ENCODE measurements at regions not wholly inside any gene's neighbourhood (a gene's known extent, or its start where the extent isn't known, plus 50 kb on each side); places are given as distances from the start of the nearest gene placed in this dataset.

DNA sequence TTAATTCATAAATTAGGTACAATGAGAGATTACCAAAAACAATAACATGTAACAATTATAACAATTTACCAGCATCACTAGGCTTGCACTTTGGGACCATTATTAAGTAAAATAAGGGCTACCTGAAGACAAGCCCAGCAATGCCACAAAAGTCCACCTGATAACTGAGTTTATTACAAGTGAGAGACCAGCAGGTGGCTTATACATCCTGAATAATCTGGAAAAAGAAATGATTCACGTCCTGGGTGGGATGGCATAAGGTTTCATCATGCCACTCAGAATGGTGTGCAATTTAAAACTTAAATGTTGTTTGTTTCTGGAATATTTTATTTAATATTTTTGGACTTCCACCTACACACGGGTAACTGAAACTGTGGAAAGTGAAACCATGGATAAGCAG is 1287.1 kb upstream of the GBE1 start:
- no peak for DNase-seq
- no peaks in the 10 kb centered on the region for H3K4me1 ChIP-seq
- H3K27ac ChIP-seq: no peak overlapping the region
- H3K27me3 ChIP-seq: no peaks in the 10 kb centered on the region
- no peaks in the 10 kb centered on the region for H3K36me3 ChIP-seq
- WGBS, 2 donors: 48 to 57% methylated on average over 2 of the region's 2 CpGs
- H3K4me3 ChIP-seq: no peak overlapping the region
- TF ChIP-seq POLR2AphosphoS5 (IDR thresholded peaks at IDR 0.05) (no peak), EP300 (IDR thresholded peaks at IDR 0.05) (no peak), POLR2A (IDR thresholded peaks at IDR 0.05) (no peak)
- TF ChIP-seq, protein P1, sequence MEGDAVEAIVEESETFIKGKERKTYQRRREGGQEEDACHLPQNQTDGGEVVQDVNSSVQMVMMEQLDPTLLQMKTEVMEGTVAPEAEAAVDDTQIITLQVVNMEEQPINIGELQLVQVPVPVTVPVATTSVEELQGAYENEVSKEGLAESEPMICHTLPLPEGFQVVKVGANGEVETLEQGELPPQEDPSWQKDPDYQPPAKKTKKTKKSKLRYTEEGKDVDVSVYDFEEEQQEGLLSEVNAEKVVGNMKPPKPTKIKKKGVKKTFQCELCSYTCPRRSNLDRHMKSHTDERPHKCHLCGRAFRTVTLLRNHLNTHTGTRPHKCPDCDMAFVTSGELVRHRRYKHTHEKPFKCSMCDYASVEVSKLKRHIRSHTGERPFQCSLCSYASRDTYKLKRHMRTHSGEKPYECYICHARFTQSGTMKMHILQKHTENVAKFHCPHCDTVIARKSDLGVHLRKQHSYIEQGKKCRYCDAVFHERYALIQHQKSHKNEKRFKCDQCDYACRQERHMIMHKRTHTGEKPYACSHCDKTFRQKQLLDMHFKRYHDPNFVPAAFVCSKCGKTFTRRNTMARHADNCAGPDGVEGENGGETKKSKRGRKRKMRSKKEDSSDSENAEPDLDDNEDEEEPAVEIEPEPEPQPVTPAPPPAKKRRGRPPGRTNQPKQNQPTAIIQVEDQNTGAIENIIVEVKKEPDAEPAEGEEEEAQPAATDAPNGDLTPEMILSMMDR (IDR thresholded peaks at IDR 0.05): no peak
- no peaks in the 10 kb centered on the region for H3K9me3 ChIP-seq
- no peak for ATAC-seq (ENCODE audit: low FRiP score in 2 of 2)

DNA sequence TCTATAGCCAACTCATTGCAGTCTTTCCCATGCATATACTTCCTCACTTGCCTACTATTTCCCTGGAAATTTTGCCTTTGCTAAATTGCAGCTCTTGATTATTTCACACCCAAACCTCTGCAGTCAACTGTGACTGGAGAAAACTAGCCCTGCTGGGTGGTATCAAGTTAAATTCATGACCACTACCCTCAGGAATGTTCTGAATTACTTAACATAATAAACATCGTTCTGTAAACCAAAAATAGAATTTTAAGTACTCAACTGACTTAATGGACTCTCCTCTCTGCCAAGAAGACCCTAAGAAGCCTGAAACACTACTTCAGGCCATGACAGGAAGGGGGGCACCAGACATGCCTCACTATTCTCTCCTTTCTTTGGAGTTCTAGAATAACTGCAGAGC is 1278.0 kb upstream of the GBE1 start:
- WGBS, 2 donors: 36 to 45% methylated on average over 1 of the region's 1 CpG
- DNase-seq (no peak), ATAC-seq (ENCODE audit: low FRiP score in 2 of 2) (no peak)
- H3K9me3 ChIP-seq: no peaks in the 10 kb centered on the region
- H3K4me3 ChIP-seq: no peak overlapping the region
- H3K36me3 ChIP-seq: no peaks in the 10 kb centered on the region
- no peaks in the 10 kb centered on the region for H3K27me3 ChIP-seq
- no peaks in the 10 kb centered on the region for H3K4me1 ChIP-seq
- TF ChIP-seq EP300 (IDR thresholded peaks at IDR 0.05) (no peak), POLR2A (IDR thresholded peaks at IDR 0.05) (no peak), POLR2AphosphoS5 (IDR thresholded peaks at IDR 0.05) (no peak)
- TF ChIP-seq, protein P1 (IDR thresholded peaks at IDR 0.05): no peak
- H3K27ac ChIP-seq: no peak overlapping the region

DNA sequence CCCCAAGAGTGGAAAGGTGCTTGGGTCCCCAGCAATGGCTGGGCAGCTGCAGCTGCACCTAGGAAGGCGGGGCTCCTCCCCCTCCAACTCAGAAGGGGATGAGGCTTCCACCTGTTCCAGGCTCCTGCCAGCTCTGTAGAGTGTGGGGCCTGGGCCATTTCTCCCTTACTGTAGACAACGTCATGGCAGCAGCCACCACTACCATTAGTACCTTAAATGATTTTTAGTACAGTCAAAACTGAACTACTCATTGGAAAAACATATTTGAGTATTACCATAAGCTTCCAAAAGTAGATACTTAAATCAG is 1274.2 kb upstream of the GBE1 start:
- WGBS, 2 donors: 81 to 83% methylated on average over 2 of the region's 2 CpGs
- no peaks in the 10 kb centered on the region for H3K4me1 ChIP-seq
- no peaks in the 10 kb centered on the region for H3K36me3 ChIP-seq
- H3K27ac ChIP-seq: no peak overlapping the region
- TF ChIP-seq POLR2A (IDR thresholded peaks at IDR 0.05) (no peak), POLR2AphosphoS5 (IDR thresholded peaks at IDR 0.05) (no peak)
- no peaks in the 10 kb centered on the region for H3K27me3 ChIP-seq
- H3K4me3 ChIP-seq: no peak overlapping the region
- DNase-seq (no peak), ATAC-seq (ENCODE audit: low FRiP score in 2 of 2) (peak in 1 of 2 donors; percentile 43)
- no peaks in the 10 kb centered on the region for H3K9me3 ChIP-seq

DNA sequence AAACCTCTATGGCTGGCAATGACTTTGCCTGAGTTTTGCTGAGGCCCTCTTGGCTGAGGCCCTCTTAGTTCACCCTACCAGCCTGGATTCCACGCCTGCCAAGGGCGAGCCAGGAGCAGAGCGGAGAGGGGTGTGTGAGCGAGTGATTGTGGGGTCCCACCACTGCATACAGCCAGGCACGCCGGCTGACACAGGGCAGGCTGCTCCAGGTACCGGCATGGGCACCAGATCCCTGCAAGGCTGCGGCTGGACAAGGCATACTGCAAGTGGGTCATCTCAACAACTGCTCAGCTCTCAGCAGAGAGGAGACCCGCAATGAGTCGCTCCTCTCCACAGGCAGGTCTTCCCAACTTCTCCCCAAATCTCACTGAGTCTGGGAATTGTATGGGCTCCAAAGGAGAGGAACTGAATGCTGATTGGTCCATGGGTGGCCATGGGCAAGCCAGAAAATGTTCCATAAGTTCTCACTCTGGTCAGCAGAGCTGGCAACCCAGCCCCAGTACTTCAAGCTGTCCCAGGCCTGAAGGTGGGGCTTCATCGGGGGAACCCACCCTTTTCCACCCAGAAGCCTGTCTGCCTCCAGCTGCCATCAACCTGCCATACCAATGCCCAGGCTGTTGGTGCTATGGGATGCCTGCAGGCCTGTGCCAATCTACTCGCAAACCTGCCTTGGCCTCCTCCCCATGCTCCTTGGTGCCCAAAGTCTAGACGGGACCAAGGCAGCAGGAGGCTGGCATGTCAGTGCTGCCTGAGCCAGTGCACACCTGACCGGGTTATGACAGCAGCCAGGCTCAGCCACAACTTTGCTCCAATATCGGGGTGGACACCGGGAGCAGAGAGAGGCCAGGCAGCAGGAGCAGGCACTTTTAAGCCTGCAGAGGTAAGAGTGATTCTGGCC is 1273.6 kb upstream of the GBE1 start:
- 92 to 93% methylated on average over 16 of the region's 16 CpGs for WGBS, 2 donors
- DNase-seq: peak in 1 of 2 donors; percentile 34
- ATAC-seq (ENCODE audit: low FRiP score in 2 of 2): peak; percentile 12 to 15

DNA sequence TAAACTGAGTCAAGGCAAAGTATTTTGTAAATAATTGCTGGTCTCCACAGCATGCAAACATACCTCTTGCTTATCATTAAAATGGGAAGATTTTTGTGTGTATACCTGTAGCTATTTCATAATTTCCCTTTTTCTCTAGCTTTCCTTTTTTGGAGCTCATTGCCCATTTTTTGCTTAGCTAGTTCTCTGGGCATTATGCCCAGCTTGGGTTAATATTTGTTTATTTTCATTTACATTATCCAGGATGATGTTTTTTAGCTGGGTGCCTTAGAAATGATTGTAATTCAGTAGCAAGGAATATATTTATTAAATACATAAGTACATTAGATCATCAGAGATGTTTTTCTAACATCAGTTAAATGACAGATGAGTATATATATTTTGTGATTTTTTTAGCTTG is 1271.7 kb upstream of the GBE1 start:
- DNase-seq (no peak), ATAC-seq (ENCODE audit: low FRiP score in 2 of 2) (no peak)
- Histone ChIP-seq H3K27ac (no peak overlapping the region), H3K9me3 (no peaks in the 10 kb centered on the region), H3K4me1 (no peaks in the 10 kb centered on the region), H3K36me3 (no peaks in the 10 kb centered on the region), H3K27me3 (no peaks in the 10 kb centered on the region), H3K4me3 (no peak overlapping the region)
- TF ChIP-seq EP300 (IDR thresholded peaks at IDR 0.05): no peak
- TF ChIP-seq, protein P1 (IDR thresholded peaks at IDR 0.05): no peak
- no peak for TF ChIP-seq POLR2AphosphoS5 (IDR thresholded peaks at IDR 0.05)
- no peak for TF ChIP-seq POLR2A (IDR thresholded peaks at IDR 0.05)

More for the DNA sequence above, 1273.6 kb upstream of the GBE1 start:
- TF ChIP-seq, protein P1 (IDR thresholded peaks at IDR 0.05): no peak
- TF ChIP-seq POLR2A (IDR thresholded peaks at IDR 0.05) (no peak), POLR2AphosphoS5 (IDR thresholded peaks at IDR 0.05) (no peak), EP300 (IDR thresholded peaks at IDR 0.05) (no peak)
- H3K27ac ChIP-seq: no peak overlapping the region
- H3K4me1 ChIP-seq: no peaks in the 10 kb centered on the region
- no peaks in the 10 kb centered on the region for H3K9me3 ChIP-seq
- H3K36me3 ChIP-seq: no peaks in the 10 kb centered on the region
- H3K27me3 ChIP-seq: no peaks in the 10 kb centered on the region
- H3K4me3 ChIP-seq: no peak overlapping the region

Data from upper lobe of left lung (tissue), 6 donors.